Upper lobe of right lung (tissue), 1 donor: ENCODE measurements at regions not wholly inside any gene's neighbourhood (a gene's known extent, or its start where the extent isn't known, plus 50 kb on each side); places are given as distances from the start of the nearest gene placed in this dataset.

Source experiments
- ATAC-seq: fragments of 200-7000 bp; cut with Tn5 transposase; one replicate; pipeline ENCODE4 v1.9.1; 2020; ENCODE audit warnings: mild to moderate bottlenecking, moderate library complexity
- DNase-seq: peaks from one replicate; pipeline ENCODE4 v3.0.0-alpha.2; 2020
- H3K27ac ChIP-seq: fragments of 200-600 bp; one replicate; pipeline ENCODE4 v1.8.0; 2022
- H3K27me3 ChIP-seq: fragments of 200-600 bp; one replicate; pipeline ENCODE4 v1.8.0; 2022; ENCODE audit warnings: mild to moderate bottlenecking
- H3K36me3 ChIP-seq: fragments of 200-600 bp; one replicate; pipeline ENCODE4 v1.8.0; 2022
- H3K4me1 ChIP-seq: fragments of 200-600 bp; one replicate; pipeline ENCODE4 v1.8.0; 2022
- H3K4me3 ChIP-seq: fragments of 200-600 bp; one replicate; pipeline ENCODE4 v1.8.0; 2022; ENCODE audit warnings: mild to moderate bottlenecking
- H3K9me3 ChIP-seq: fragments of 200-600 bp; one replicate; pipeline ENCODE4 v1.8.0; 2022
- CTCF ChIP-seq: fragments of 200-600 bp; IDR thresholded peaks from one replicate; pipeline ENCODE4 v1.8.0; 2022; ENCODE audit warnings: antibody characterized with exemption
- intact Hi-C: fragments of 100-400 bp; cut with DNase I; formaldehyde crosslinking; loops from one replicate; pipeline ENCODE4 v1.11.0; 2022
- donor health status: DM: no; HTN: yes; CAD: no; lungs with severe emphysema.

- no peaks in the 10 kb centered on the region for H3K36me3 ChIP-seq
- H3K27me3 ChIP-seq = no peaks in the 10 kb centered on the region
- ATAC-seq (peak; percentile 72), DNase-seq (peak; percentile 79)
- peak; percentile 32 for TF ChIP-seq CTCF
- H3K9me3 ChIP-seq = no peaks in the 10 kb centered on the region
- intact Hi-C loops = loop anchor here (10.0 kb wide), 2 partner anchors 102 to 342 kb away; partner anchors contain the start of gene SSBP2
- H3K4me3 ChIP-seq = no peak overlapping the region
- peak overlapping the region; percentile 59 for H3K27ac ChIP-seq
- H3K4me1 ChIP-seq = peaks cover 13% of the 10 kb centered on the region
Observed at GRCh38 chr5:81856948-81857928, 106.3 kb upstream of the SSBP2 start.

DNA sequence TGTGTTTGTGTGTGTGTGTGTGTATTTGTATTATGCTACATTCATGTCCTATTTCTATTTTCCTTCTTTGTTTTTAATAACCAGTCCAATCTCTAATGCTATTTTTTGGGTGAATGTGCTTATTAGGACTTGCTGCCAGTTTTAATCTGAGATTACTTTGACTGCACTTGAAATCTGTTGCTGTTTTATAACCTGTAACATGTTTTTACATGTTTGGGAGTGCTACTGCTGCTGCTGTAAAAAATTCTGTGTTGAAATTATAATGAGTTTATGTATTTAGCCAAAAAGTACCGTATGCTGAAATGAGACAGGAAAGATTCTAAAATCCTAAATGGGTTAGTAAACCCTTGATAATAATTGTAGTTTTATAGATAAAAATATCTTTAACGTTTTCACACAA lies 104.7 kb upstream of the SSBP2 start:
- intact Hi-C loops = loop anchor here (10.0 kb wide), 2 partner anchors 101 to 341 kb away; partner anchors contain the start of gene SSBP2
- no peak for ATAC-seq
- no peak for DNase-seq
- Histone ChIP-seq H3K4me1 (peaks cover 21% of the 10 kb centered on the region), H3K27me3 (no peaks in the 10 kb centered on the region), H3K27ac (no peak overlapping the region), H3K36me3 (no peaks in the 10 kb centered on the region), H3K9me3 (no peaks in the 10 kb centered on the region), H3K4me3 (no peak overlapping the region)
- TF ChIP-seq CTCF = no peak

GRCh38 chr5:81854915-81855314 lies 104.0 kb upstream of the SSBP2 start:
- ATAC-seq = no peak

DNA sequence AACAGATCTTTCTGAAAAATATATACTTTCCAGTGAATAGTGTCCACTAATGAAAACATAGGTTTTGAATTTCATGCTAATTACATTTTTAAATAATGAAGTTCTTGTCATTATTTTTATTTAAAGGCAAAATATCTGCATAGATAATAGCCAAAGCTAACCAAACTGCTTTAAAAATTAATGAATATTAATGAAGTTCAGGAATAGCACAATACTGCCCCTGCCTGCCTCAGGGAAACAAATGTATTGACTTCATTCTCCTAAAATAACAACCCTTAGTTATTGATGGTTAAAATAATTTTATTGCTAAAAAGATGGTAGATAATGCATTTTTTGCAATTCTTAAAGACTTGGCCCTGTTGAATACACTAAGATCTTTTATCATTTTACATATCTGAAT lies 103.6 kb upstream of the SSBP2 start:
- TF ChIP-seq CTCF = peak; percentile 32
- peaks cover 28% of the 10 kb centered on the region for H3K4me1 ChIP-seq
- ATAC-seq (no peak), DNase-seq (no peak)
- H3K9me3 ChIP-seq = no peaks in the 10 kb centered on the region
- H3K27me3 ChIP-seq = no peaks in the 10 kb centered on the region
- H3K4me3 ChIP-seq = no peak overlapping the region
- H3K36me3 ChIP-seq = no peaks in the 10 kb centered on the region
- no peak overlapping the region for H3K27ac ChIP-seq
- intact Hi-C loops = loop anchor here (5.0 to 10.0 kb wide), 3 partner anchors 67 to 340 kb away; partner anchors contain the start of gene SSBP2

More at GRCh38 chr5:81854915-81855314, 104.0 kb upstream of the SSBP2 start:
- Histone ChIP-seq H3K9me3 (no peaks in the 10 kb centered on the region), H3K27me3 (no peaks in the 10 kb centered on the region), H3K4me1 (peaks cover 28% of the 10 kb centered on the region), H3K36me3 (no peaks in the 10 kb centered on the region), H3K4me3 (no peak overlapping the region), H3K27ac (no peak overlapping the region)
- no peak for TF ChIP-seq CTCF
- no peak for DNase-seq
- intact Hi-C loops = loop anchor here (5.0 to 10.0 kb wide), 3 partner anchors 68 to 340 kb away; partner anchors contain the start of gene SSBP2

- Histone ChIP-seq H3K9me3 (no peaks in the 10 kb centered on the region), H3K4me1 (peaks cover 27% of the 10 kb centered on the region), H3K36me3 (no peaks in the 10 kb centered on the region), H3K27ac (no peak overlapping the region), H3K27me3 (no peaks in the 10 kb centered on the region), H3K4me3 (no peak overlapping the region)
- DNase-seq (no peak), ATAC-seq (no peak)
- no peak for TF ChIP-seq CTCF
- intact Hi-C loops = loop anchor here (5.0 to 10.0 kb wide), 3 partner anchors 66 to 338 kb away; partner anchors contain the start of gene SSBP2
Observed at GRCh38 chr5:81853030-81853357, 102.1 kb upstream of the SSBP2 start.
